ENCODE measurements at regions not wholly inside any gene's neighbourhood (a gene's known extent, or its start where the extent isn't known, plus 50 kb on each side); places are given as distances from the start of the nearest gene placed in this dataset.

DNA sequence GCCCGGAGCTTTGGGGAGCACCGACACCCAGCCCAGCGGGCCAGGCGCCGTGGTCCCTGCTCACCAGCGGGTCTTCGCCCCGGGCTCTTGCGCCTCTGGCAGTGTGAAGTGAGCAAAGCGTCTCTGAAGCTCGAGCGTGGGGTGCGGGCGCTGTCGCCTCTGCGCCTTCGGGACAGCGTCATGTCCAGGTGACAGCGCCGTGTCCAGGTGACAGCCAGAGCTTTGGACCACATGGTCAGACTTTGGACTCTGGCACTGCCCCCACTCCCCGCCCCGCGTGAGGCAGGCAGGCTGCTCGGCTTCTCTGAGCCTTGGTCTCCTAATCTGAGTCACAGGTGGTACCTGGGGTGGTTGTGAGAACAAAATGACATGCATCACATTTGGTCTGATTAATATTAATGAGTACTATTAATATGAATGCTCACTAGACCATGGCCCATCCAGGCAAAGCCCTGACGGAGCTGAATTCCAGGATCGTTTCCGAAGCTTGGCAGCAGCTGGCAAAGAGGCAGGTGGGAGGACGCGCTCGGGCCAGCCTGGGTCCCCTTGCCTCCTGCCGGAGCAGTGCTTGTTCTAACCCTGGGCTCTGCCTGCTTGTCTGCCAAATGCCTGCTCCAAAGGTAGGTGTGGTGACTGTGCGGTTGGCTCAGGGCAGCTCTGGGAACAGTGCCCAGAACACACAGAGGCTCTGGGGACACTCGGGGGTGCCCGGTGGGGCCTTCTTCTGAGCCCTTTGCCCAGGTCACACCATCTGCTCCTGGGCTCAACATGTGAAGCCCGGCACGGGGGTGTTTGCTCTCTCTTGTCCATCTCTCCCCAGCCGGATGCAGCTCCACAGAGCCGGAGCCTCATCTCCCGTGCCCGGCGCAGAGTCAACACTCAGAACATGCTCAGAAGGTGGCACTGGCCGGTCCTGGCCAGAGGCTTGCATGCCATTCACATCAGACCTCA, 157.1 kb downstream of the OLFM1 start:
- TF ChIP-seq, protein P1, sequence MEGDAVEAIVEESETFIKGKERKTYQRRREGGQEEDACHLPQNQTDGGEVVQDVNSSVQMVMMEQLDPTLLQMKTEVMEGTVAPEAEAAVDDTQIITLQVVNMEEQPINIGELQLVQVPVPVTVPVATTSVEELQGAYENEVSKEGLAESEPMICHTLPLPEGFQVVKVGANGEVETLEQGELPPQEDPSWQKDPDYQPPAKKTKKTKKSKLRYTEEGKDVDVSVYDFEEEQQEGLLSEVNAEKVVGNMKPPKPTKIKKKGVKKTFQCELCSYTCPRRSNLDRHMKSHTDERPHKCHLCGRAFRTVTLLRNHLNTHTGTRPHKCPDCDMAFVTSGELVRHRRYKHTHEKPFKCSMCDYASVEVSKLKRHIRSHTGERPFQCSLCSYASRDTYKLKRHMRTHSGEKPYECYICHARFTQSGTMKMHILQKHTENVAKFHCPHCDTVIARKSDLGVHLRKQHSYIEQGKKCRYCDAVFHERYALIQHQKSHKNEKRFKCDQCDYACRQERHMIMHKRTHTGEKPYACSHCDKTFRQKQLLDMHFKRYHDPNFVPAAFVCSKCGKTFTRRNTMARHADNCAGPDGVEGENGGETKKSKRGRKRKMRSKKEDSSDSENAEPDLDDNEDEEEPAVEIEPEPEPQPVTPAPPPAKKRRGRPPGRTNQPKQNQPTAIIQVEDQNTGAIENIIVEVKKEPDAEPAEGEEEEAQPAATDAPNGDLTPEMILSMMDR (IDR thresholded peaks at IDR 0.05), result no peak
- no peak for TF ChIP-seq POLR2AphosphoS5 (IDR thresholded peaks at IDR 0.05; ENCODE audit: low read depth, low read length)
- no peak for TF ChIP-seq SIN3A (IDR thresholded peaks at IDR 0.05; ENCODE audit: borderline replicate concordance, insufficient read depth, low read depth, low read length)
- TF ChIP-seq TCF7L2 (IDR thresholded peaks at IDR 0.05; ENCODE audit: low read depth, low read length), result no peak
- TF ChIP-seq, protein P2, sequence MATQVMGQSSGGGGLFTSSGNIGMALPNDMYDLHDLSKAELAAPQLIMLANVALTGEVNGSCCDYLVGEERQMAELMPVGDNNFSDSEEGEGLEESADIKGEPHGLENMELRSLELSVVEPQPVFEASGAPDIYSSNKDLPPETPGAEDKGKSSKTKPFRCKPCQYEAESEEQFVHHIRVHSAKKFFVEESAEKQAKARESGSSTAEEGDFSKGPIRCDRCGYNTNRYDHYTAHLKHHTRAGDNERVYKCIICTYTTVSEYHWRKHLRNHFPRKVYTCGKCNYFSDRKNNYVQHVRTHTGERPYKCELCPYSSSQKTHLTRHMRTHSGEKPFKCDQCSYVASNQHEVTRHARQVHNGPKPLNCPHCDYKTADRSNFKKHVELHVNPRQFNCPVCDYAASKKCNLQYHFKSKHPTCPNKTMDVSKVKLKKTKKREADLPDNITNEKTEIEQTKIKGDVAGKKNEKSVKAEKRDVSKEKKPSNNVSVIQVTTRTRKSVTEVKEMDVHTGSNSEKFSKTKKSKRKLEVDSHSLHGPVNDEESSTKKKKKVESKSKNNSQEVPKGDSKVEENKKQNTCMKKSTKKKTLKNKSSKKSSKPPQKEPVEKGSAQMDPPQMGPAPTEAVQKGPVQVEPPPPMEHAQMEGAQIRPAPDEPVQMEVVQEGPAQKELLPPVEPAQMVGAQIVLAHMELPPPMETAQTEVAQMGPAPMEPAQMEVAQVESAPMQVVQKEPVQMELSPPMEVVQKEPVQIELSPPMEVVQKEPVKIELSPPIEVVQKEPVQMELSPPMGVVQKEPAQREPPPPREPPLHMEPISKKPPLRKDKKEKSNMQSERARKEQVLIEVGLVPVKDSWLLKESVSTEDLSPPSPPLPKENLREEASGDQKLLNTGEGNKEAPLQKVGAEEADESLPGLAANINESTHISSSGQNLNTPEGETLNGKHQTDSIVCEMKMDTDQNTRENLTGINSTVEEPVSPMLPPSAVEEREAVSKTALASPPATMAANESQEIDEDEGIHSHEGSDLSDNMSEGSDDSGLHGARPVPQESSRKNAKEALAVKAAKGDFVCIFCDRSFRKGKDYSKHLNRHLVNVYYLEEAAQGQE (IDR thresholded peaks at IDR 0.05; ENCODE audit: insufficient read depth in 1 of 2, low read depth in 2 of 2, low read length in 1 of 2), result no peak
